HL-60 (cell line): ENCODE measurements at regions not wholly inside any gene's neighbourhood (a gene's known extent, or its start where the extent isn't known, plus 50 kb on each side); places are given as distances from the start of the nearest gene placed in this dataset.

Experiments
- DNase-seq, 2 experiments: peaks; one replicate each; pipeline ENCODE4 v3.0.0-alpha.2; 2010 to 2020; ENCODE audit warnings: low read depth in 1 of 2, low spot score in 1 of 2
- H3K27ac ChIP-seq: fragments of 250-450 bp; sonication (Bioruptor Pico); replicated peaks from 2 replicates; pipeline ENCODE4 v1.5.1; 2020; ENCODE audit warnings: mild to moderate bottlenecking, moderate library complexity
- H3K27me3 ChIP-seq: fragments of 250-450 bp; sonication (Bioruptor Pico); 2 replicates; pipeline ENCODE4 v1.5.1; 2021; ENCODE audit warnings: mild to moderate bottlenecking, moderate library complexity; ENCODE audit not compliant: insufficient read depth, poor library complexity, severe bottlenecking
- H3K4me3 ChIP-seq: replicated peaks from 2 replicates; pipeline ENCODE4 v1.5.1; 2011; ENCODE audit warnings: mild to moderate bottlenecking, control low read depth, low read length; ENCODE audit not compliant: insufficient read depth
- GABPA ChIP-seq: IDR thresholded peaks from 2 replicates; pipeline ENCODE4 v1.6.1; 2012; ENCODE audit warnings: low read depth
- POLR2AphosphoS5 ChIP-seq: IDR thresholded peaks from 2 replicates; pipeline ENCODE4 v1.6.1; 2012; ENCODE audit warnings: low read depth
- REST ChIP-seq: IDR thresholded peaks from 2 replicates; pipeline ENCODE4 v1.6.1; 2012; ENCODE audit warnings: low read depth; ENCODE audit not compliant: insufficient replicate concordance
- SPI1 ChIP-seq: IDR thresholded peaks from 2 replicates; pipeline ENCODE4 v1.6.1; 2012; ENCODE audit warnings: low read depth, mild to moderate bottlenecking, borderline replicate concordance
- TF ChIP-seq, protein P1 (sequence below): IDR thresholded peaks from one replicate; pipeline ENCODE4 v1.5.1; 2011; ENCODE audit warnings: low read length, control low read depth, inconsistent platforms; ENCODE audit not compliant: insufficient read depth

DNA sequence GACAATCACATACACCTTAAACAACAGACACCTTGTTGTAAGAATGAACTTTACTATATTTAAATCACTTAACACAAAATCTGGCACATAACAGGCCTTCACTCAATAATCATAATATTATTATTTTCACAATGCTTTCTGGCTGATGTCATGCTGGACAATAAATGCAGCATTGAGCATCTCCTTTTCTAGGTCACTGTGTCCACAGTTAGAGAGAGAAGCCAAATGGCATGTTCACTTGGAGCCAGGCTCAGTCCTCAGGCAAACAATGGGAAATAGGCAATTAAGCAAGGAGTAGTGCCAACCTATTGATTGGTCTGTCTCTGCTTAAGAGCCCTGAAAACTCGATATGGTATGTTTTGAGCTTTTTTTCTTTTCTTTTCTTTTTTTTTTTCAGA lies 50.6 kb upstream of the KLF4 start:
- H3K4me3 ChIP-seq = no peak overlapping the region
- H3K27me3 ChIP-seq = no peaks in the 10 kb centered on the region
- H3K27ac ChIP-seq = no peak overlapping the region
- TF ChIP-seq GABPA (no peak), SPI1 (no peak), POLR2AphosphoS5 (no peak), REST (no peak)
- TF ChIP-seq, protein P1, sequence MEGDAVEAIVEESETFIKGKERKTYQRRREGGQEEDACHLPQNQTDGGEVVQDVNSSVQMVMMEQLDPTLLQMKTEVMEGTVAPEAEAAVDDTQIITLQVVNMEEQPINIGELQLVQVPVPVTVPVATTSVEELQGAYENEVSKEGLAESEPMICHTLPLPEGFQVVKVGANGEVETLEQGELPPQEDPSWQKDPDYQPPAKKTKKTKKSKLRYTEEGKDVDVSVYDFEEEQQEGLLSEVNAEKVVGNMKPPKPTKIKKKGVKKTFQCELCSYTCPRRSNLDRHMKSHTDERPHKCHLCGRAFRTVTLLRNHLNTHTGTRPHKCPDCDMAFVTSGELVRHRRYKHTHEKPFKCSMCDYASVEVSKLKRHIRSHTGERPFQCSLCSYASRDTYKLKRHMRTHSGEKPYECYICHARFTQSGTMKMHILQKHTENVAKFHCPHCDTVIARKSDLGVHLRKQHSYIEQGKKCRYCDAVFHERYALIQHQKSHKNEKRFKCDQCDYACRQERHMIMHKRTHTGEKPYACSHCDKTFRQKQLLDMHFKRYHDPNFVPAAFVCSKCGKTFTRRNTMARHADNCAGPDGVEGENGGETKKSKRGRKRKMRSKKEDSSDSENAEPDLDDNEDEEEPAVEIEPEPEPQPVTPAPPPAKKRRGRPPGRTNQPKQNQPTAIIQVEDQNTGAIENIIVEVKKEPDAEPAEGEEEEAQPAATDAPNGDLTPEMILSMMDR = no peak
- DNase-seq = no peak

DNA sequence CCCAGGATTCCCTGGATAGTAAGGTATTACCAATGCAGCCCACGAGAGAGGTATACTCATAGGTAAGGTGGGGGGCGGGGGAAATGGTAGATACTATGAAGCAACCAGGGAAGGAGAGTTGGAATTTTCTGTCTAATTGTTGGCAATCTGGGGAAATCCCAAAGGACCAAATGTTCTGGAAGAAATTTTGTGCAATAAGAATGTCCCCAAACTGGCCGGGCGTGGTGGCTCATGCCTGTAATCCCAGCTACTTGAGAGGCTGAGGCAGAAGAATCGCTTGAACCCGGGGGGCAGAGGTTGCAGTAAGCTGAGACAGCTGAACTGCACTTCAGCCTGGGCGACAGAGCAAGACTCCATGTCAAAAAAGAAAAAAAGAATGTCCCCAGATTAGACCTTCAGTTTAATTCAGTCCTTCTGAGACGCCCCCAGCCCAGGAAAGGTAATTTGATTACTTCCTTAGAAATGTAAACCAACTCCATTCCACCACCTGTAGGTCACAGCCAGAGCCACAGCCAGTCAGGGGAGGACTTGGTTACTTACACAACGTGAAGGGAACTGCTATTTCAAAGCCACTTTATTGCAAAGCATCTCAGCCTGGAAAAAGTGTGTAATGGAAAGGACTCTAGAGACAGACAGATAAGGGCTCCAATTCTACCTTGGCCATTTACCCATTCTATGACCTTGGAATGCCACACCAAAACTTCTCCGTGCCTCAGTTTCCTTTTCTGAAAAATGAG lies 50.0 kb upstream of the KLF4 start:
- H3K4me3 ChIP-seq = no peak overlapping the region
- TF ChIP-seq SPI1 = no peak
- no peak for TF ChIP-seq GABPA
- TF ChIP-seq, protein P1 = no peak
- TF ChIP-seq POLR2AphosphoS5 = no peak
- TF ChIP-seq REST = no peak
- no peaks in the 10 kb centered on the region for H3K27me3 ChIP-seq
- H3K27ac ChIP-seq = no peak overlapping the region
- DNase-seq = peak in 1 of 2 experiments; percentile 45
